Right lobe of liver (tissue), 4 donors: ENCODE measurements at regions not wholly inside any gene's neighbourhood (a gene's known extent, or its start where the extent isn't known, plus 50 kb on each side); places are given as distances from the start of the nearest gene placed in this dataset.

Experiments used
- POLR2A ChIP-seq: fragments of 450-650 bp; IDR thresholded peaks from one replicate; pipeline ENCODE4 v1.6.1; 2017; ENCODE audit warnings: antibody characterized with exemption, mild to moderate bottlenecking
- TF ChIP-seq, protein P1 (sequence below), 4 donors: fragments of 200-600 bp in 3 of 4; fragments of 450-650 bp in 1 of 4; IDR thresholded peaks; one replicate each; pipeline versions ENCODE4 v1.5.1 to v1.8.0; 2016 to 2022; ENCODE audit warnings: antibody characterized with exemption in 4 of 4, mild to moderate bottlenecking in 2 of 4
- donor health status: DM: no; HTN: no; CAD: no.
- donor health status: DM: no; HTN: no; CAD: no.
- donor health status: DM: no; HTN: yes; CAD: no.

DNA sequence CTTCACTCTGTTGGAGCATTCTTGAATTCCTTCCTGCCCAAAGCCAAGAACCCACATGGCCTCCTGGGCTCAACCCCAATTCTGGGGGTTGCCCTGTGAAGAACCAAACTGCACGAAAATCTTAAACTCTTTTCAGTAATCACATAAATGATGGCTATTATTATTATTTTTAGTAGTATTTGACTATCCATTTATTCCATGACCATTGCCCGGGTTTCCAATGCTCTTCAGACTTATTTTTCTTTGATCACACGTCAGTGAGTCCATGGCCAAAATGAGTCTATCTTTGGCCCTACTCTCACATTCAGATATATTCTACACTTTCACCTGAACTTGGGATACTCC is 185.9 kb downstream of the AVL9 start:
- TF ChIP-seq, protein P1, sequence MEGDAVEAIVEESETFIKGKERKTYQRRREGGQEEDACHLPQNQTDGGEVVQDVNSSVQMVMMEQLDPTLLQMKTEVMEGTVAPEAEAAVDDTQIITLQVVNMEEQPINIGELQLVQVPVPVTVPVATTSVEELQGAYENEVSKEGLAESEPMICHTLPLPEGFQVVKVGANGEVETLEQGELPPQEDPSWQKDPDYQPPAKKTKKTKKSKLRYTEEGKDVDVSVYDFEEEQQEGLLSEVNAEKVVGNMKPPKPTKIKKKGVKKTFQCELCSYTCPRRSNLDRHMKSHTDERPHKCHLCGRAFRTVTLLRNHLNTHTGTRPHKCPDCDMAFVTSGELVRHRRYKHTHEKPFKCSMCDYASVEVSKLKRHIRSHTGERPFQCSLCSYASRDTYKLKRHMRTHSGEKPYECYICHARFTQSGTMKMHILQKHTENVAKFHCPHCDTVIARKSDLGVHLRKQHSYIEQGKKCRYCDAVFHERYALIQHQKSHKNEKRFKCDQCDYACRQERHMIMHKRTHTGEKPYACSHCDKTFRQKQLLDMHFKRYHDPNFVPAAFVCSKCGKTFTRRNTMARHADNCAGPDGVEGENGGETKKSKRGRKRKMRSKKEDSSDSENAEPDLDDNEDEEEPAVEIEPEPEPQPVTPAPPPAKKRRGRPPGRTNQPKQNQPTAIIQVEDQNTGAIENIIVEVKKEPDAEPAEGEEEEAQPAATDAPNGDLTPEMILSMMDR (IDR thresholded peaks at IDR 0.05), result no peak
- TF ChIP-seq POLR2A, result no peak
